ENCODE measurements at regions not wholly inside any gene's neighbourhood (a gene's known extent, or its start where the extent isn't known, plus 50 kb on each side); places are given as distances from the start of the nearest gene placed in this dataset.
A peak's percentile ranks its signal among the peaks of the same experiment; 100 is the strongest.
"Not testable (repeated sequence)": the region's sequence is repeated elsewhere in the genome, so short reads cannot be mapped to it uniquely, and the experiment has no call there.

- Histone ChIP-seq H2AK5ac (ENCODE audit: low read length) (no peak overlapping the region), H3K18ac (ENCODE audit: low read length) (no peak overlapping the region)
These were observed 92.2 kb upstream of the SLIT2 start for GRCh38 chr4:20159516-20159915.

GRCh38 chr4:20158195-20158594, 93.5 kb upstream of the SLIT2 start:
- H4K91ac ChIP-seq (ENCODE audit: low read depth, low read length) = no peak overlapping the region
- DNase-seq = peak in 1 of 2 donors; percentile 62
- no peak overlapping the region for H2BK5ac ChIP-seq (ENCODE audit: low read depth, low read length, poor library complexity)
- no peak overlapping the region for H4K8ac ChIP-seq (ENCODE audit: low read depth, low read length)
- WGBS (ENCODE audit: extremely low coverage, insufficient coverage, insufficient read length) = 100% methylated on average over 1 of the region's 2 CpGs
- H3K4me3 ChIP-seq (ENCODE audit: low read depth, low read length) = no peak overlapping the region
- no peak overlapping the region for H3K23ac ChIP-seq (ENCODE audit: low read length)
- H2AK5ac ChIP-seq (ENCODE audit: low read length) = no peak overlapping the region
- no peaks in the 10 kb centered on the region for H3K79me1 ChIP-seq (ENCODE audit: low read length)
- no peak overlapping the region for H2BK12ac ChIP-seq (ENCODE audit: low read length)
- H3K4ac ChIP-seq (ENCODE audit: low read depth, low read length) = no peak overlapping the region
- no peak overlapping the region for H3K14ac ChIP-seq (ENCODE audit: low read length)
- no peak overlapping the region for H3K9ac ChIP-seq (ENCODE audit: low read length)
- no peak overlapping the region for H2AFZ ChIP-seq (ENCODE audit: insufficient read depth, low read length, poor library complexity)
- no peaks in the 10 kb centered on the region for H3K9me3 ChIP-seq (ENCODE audit: insufficient read depth, low read depth, low read length)
- no peaks in the 10 kb centered on the region for H3K79me2 ChIP-seq (ENCODE audit: control insufficient read depth, insufficient read depth, low read length, poor library complexity)
- H3K4me1 ChIP-seq (ENCODE audit: control insufficient read depth in 1 of 2, insufficient read depth in 2 of 2, low read length in 2 of 2) = no peaks in the 10 kb centered on the region
- H4K12ac ChIP-seq (ENCODE audit: low read depth, low read length) = no peak overlapping the region
- H3K27me3 ChIP-seq (ENCODE audit: insufficient read depth, low read length) = no peaks in the 10 kb centered on the region
- no peak overlapping the region for H3K4me2 ChIP-seq (ENCODE audit: low read length)
- H3K18ac ChIP-seq (ENCODE audit: low read length) = no peak overlapping the region
- H3K36me3 ChIP-seq (ENCODE audit: control insufficient read depth in 1 of 2, insufficient read depth in 2 of 2, low read length in 2 of 2) = no peaks in the 10 kb centered on the region
- no peak overlapping the region for H2BK120ac ChIP-seq (ENCODE audit: insufficient read depth, low read length, poor library complexity)
- H3K27ac ChIP-seq (ENCODE audit: low read depth, low read length) = no peak overlapping the region

More at GRCh38 chr4:20159516-20159915, 92.2 kb upstream of the SLIT2 start:
- no peak overlapping the region for H2BK5ac ChIP-seq (ENCODE audit: low read depth, low read length, poor library complexity)
- H4K12ac ChIP-seq (ENCODE audit: low read depth, low read length) = no peak overlapping the region
- H3K36me3 ChIP-seq (ENCODE audit: control insufficient read depth in 1 of 2, insufficient read depth in 2 of 2, low read length in 2 of 2) = no peaks in the 10 kb centered on the region
- H2BK12ac ChIP-seq (ENCODE audit: low read length) = no peak overlapping the region
- H3K9me3 ChIP-seq (ENCODE audit: insufficient read depth, low read depth, low read length) = no peaks in the 10 kb centered on the region
- H3K14ac ChIP-seq (ENCODE audit: low read length) = no peak overlapping the region
- H4K91ac ChIP-seq (ENCODE audit: low read depth, low read length) = no peak overlapping the region
- H3K79me2 ChIP-seq (ENCODE audit: control insufficient read depth, insufficient read depth, low read length, poor library complexity) = no peaks in the 10 kb centered on the region
- no peak overlapping the region for H3K4ac ChIP-seq (ENCODE audit: low read depth, low read length)
- no peak overlapping the region for H3K27ac ChIP-seq (ENCODE audit: low read depth, low read length)
- DNase-seq = no peak
- no peak overlapping the region for H3K4me2 ChIP-seq (ENCODE audit: low read length)
- H3K27me3 ChIP-seq (ENCODE audit: insufficient read depth, low read length) = no peaks in the 10 kb centered on the region
- no peaks in the 10 kb centered on the region for H3K79me1 ChIP-seq (ENCODE audit: low read length)
- no peak overlapping the region for H4K8ac ChIP-seq (ENCODE audit: low read depth, low read length)
- no peak overlapping the region for H2BK120ac ChIP-seq (ENCODE audit: insufficient read depth, low read length, poor library complexity)
- no peaks in the 10 kb centered on the region for H3K4me1 ChIP-seq (ENCODE audit: control insufficient read depth in 1 of 2, insufficient read depth in 2 of 2, low read length in 2 of 2)
- no peak overlapping the region for H2AFZ ChIP-seq (ENCODE audit: insufficient read depth, low read length, poor library complexity)
- no peak overlapping the region for H3K4me3 ChIP-seq (ENCODE audit: low read depth, low read length)
- H3K23ac ChIP-seq (ENCODE audit: low read length) = no peak overlapping the region
- no peak overlapping the region for H3K9ac ChIP-seq (ENCODE audit: low read length)
- no CpG with 5 or more reads among the region's 2 CpGs for WGBS (ENCODE audit: extremely low coverage, insufficient coverage, insufficient read length)

- no peaks in the 10 kb centered on the region for H3K36me3 ChIP-seq (ENCODE audit: control insufficient read depth in 1 of 2, insufficient read depth in 2 of 2, low read length in 2 of 2)
- no peaks in the 10 kb centered on the region for H3K79me1 ChIP-seq (ENCODE audit: low read length)
- H3K23ac ChIP-seq (ENCODE audit: low read length) = no peak overlapping the region
- no peak for DNase-seq
- H3K18ac ChIP-seq (ENCODE audit: low read length) = no peak overlapping the region
- no peak overlapping the region for H2BK120ac ChIP-seq (ENCODE audit: insufficient read depth, low read length, poor library complexity)
- no peak overlapping the region for H3K4me3 ChIP-seq (ENCODE audit: low read depth, low read length)
- H4K8ac ChIP-seq (ENCODE audit: low read depth, low read length) = no peak overlapping the region
- H2AFZ ChIP-seq (ENCODE audit: insufficient read depth, low read length, poor library complexity) = no peak overlapping the region
- H3K4me2 ChIP-seq (ENCODE audit: low read length) = no peak overlapping the region
- WGBS (ENCODE audit: extremely low coverage, insufficient coverage, insufficient read length) = no CpG with 5 or more reads among the region's 2 CpGs
- H3K4ac ChIP-seq (ENCODE audit: low read depth, low read length) = no peak overlapping the region
- no peaks in the 10 kb centered on the region for H3K9me3 ChIP-seq (ENCODE audit: insufficient read depth, low read depth, low read length)
- H4K12ac ChIP-seq (ENCODE audit: low read depth, low read length) = no peak overlapping the region
- no peak overlapping the region for H3K27ac ChIP-seq (ENCODE audit: low read depth, low read length)
- H3K9ac ChIP-seq (ENCODE audit: low read length) = no peak overlapping the region
- H4K91ac ChIP-seq (ENCODE audit: low read depth, low read length) = no peak overlapping the region
- H3K79me2 ChIP-seq (ENCODE audit: control insufficient read depth, insufficient read depth, low read length, poor library complexity) = no peaks in the 10 kb centered on the region
- no peak overlapping the region for H2BK5ac ChIP-seq (ENCODE audit: low read depth, low read length, poor library complexity)
- H3K14ac ChIP-seq (ENCODE audit: low read length) = no peak overlapping the region
- no peaks in the 10 kb centered on the region for H3K27me3 ChIP-seq (ENCODE audit: insufficient read depth, low read length)
- no peaks in the 10 kb centered on the region for H3K4me1 ChIP-seq (ENCODE audit: control insufficient read depth in 1 of 2, insufficient read depth in 2 of 2, low read length in 2 of 2)
- H2BK12ac ChIP-seq (ENCODE audit: low read length) = no peak overlapping the region
- H2AK5ac ChIP-seq (ENCODE audit: low read length) = no peak overlapping the region
These were observed 100.3 kb upstream of the SLIT2 start for GRCh38 chr4:20151436-20151835.

GRCh38 chr4:20149143-20149542, 102.6 kb upstream of the SLIT2 start:
- not testable (repeated sequence) for H3K4ac ChIP-seq (ENCODE audit: low read depth, low read length); DNase-seq; H4K8ac ChIP-seq (ENCODE audit: low read depth, low read length); H3K79me2 ChIP-seq (ENCODE audit: control insufficient read depth, insufficient read depth, low read length, poor library complexity); H2BK12ac ChIP-seq (ENCODE audit: low read length); H3K79me1 ChIP-seq (ENCODE audit: low read length); H3K9ac ChIP-seq (ENCODE audit: low read length); H3K9me3 ChIP-seq (ENCODE audit: insufficient read depth, low read depth, low read length); H2BK5ac ChIP-seq (ENCODE audit: low read depth, low read length, poor library complexity); H3K36me3 ChIP-seq (ENCODE audit: control insufficient read depth in 1 of 2, insufficient read depth in 2 of 2, low read length in 2 of 2); H3K23ac ChIP-seq (ENCODE audit: low read length); H3K4me1 ChIP-seq (ENCODE audit: control insufficient read depth in 1 of 2, insufficient read depth in 2 of 2, low read length in 2 of 2); H3K4me3 ChIP-seq (ENCODE audit: low read depth, low read length); H2AFZ ChIP-seq (ENCODE audit: insufficient read depth, low read length, poor library complexity); H4K12ac ChIP-seq (ENCODE audit: low read depth, low read length); H3K4me2 ChIP-seq (ENCODE audit: low read length); H3K27me3 ChIP-seq (ENCODE audit: insufficient read depth, low read length); H4K91ac ChIP-seq (ENCODE audit: low read depth, low read length); H2AK5ac ChIP-seq (ENCODE audit: low read length); H2BK120ac ChIP-seq (ENCODE audit: insufficient read depth, low read length, poor library complexity); H3K14ac ChIP-seq (ENCODE audit: low read length); H3K18ac ChIP-seq (ENCODE audit: low read length); H3K27ac ChIP-seq (ENCODE audit: low read depth, low read length)
- WGBS (ENCODE audit: extremely low coverage, insufficient coverage, insufficient read length) = no CpG with 5 or more reads among the region's 3 CpGs
